ENCODE measurements at regions not wholly inside any gene's neighbourhood (a gene's known extent, or its start where the extent isn't known, plus 50 kb on each side); places are given as distances from the start of the nearest gene placed in this dataset.

- Histone ChIP-seq H3K9me2 (ENCODE audit: insufficient read depth) (no peaks in the 10 kb centered on the region), H3K36me3 (ENCODE audit: low read depth) (no peaks in the 10 kb centered on the region), H3F3A (ENCODE audit: insufficient read depth) (no peaks in the 10 kb centered on the region), H3K9me3 (ENCODE audit: low read depth) (no peaks in the 10 kb centered on the region), H4K20me1 (ENCODE audit: insufficient read depth) (no peaks in the 10 kb centered on the region), H3K9ac (no peak overlapping the region), H3K27ac (no peak overlapping the region), H3K79me2 (ENCODE audit: insufficient read depth) (no peaks in the 10 kb centered on the region), H3K4me1 (ENCODE audit: insufficient read depth) (peaks cover 24% of the 10 kb centered on the region), H3K4me2 (ENCODE audit: unreplicated experiment) (no peak overlapping the region), H3K27me3 (replicated peaks; ENCODE audit: insufficient read depth) (no peaks in the 10 kb centered on the region), H2AFZ (peak overlapping the region; percentile 24), H3K4me3 (no peak overlapping the region)
- peak; percentile 66 for DNase-seq
- in situ Hi-C loops (cut with MboI), result no loop called here
- WGBS, 2 experiments (ENCODE audit: low coverage in 1 of 2, low lambda C conversion rate in 2 of 2, missing lambda C conversion rate in 2 of 2), result 29 to 32% methylated on average over 20 of the region's 20 CpGs
- TF ChIP-seq EZH2phosphoT487 (IDR thresholded peaks at IDR 0.05; ENCODE audit: insufficient read depth, low read depth) (no peak), EZH2 (IDR thresholded peaks at IDR 0.05; ENCODE audit: insufficient read depth, poor library complexity, severe bottlenecking) (no peak)
Observed at GRCh38 chr9:87259543-87260518, 237.8 kb upstream of the DAPK1 start.

GRCh38 chr9:87263291-87263690, 234.4 kb upstream of the DAPK1 start:
- Histone ChIP-seq H3K9me3 (ENCODE audit: low read depth) (no peaks in the 10 kb centered on the region), H3F3A (ENCODE audit: insufficient read depth) (peaks cover 18% of the 10 kb centered on the region; the same call in 1 of the 2 replicates), H3K4me2 (ENCODE audit: unreplicated experiment) (no peak overlapping the region), H3K4me1 (ENCODE audit: insufficient read depth) (peaks cover 27% of the 10 kb centered on the region), H3K9me2 (ENCODE audit: insufficient read depth) (no peaks in the 10 kb centered on the region), H3K79me2 (ENCODE audit: insufficient read depth) (no peaks in the 10 kb centered on the region), H3K27me3 (replicated peaks; ENCODE audit: insufficient read depth) (no peaks in the 10 kb centered on the region), H3K9ac (no peak overlapping the region), H2AFZ (no peak overlapping the region), H4K20me1 (ENCODE audit: insufficient read depth) (no peaks in the 10 kb centered on the region), H3K27ac (no peak overlapping the region), H3K36me3 (ENCODE audit: low read depth) (no peaks in the 10 kb centered on the region), H3K4me3 (no peak overlapping the region)
- DNase-seq, result no peak
- 86 to 90% methylated on average over 9 of the region's 9 CpGs for WGBS, 2 experiments (ENCODE audit: low coverage in 1 of 2, low lambda C conversion rate in 2 of 2, missing lambda C conversion rate in 2 of 2)
- in situ Hi-C loops (cut with MboI), result no loop called here
- no peak for TF ChIP-seq EZH2 (IDR thresholded peaks at IDR 0.05; ENCODE audit: insufficient read depth, poor library complexity, severe bottlenecking)
- TF ChIP-seq EZH2phosphoT487 (IDR thresholded peaks at IDR 0.05; ENCODE audit: insufficient read depth, low read depth), result no peak

- H3K4me1 ChIP-seq (ENCODE audit: insufficient read depth), result peaks cover 41% of the 10 kb centered on the region
- H4K20me1 ChIP-seq (ENCODE audit: insufficient read depth), result no peaks in the 10 kb centered on the region
- TF ChIP-seq EZH2phosphoT487 (IDR thresholded peaks at IDR 0.05; ENCODE audit: insufficient read depth, low read depth) (no peak), EZH2 (IDR thresholded peaks at IDR 0.05; ENCODE audit: insufficient read depth, poor library complexity, severe bottlenecking) (no peak)
- no peaks in the 10 kb centered on the region for H3K27me3 ChIP-seq (replicated peaks; ENCODE audit: insufficient read depth)
- H3K4me3 ChIP-seq, result no peak overlapping the region
- in situ Hi-C loops (cut with MboI), result no loop called here
- H3K79me2 ChIP-seq (ENCODE audit: insufficient read depth), result no peaks in the 10 kb centered on the region
- 97 to 100% methylated on average over 1 of the region's 1 CpG for WGBS, 2 experiments (ENCODE audit: low coverage in 1 of 2, low lambda C conversion rate in 2 of 2, missing lambda C conversion rate in 2 of 2)
- H3K36me3 ChIP-seq (ENCODE audit: low read depth), result no peaks in the 10 kb centered on the region
- H3K4me2 ChIP-seq (ENCODE audit: unreplicated experiment), result peak overlapping the region; percentile 41
- peak overlapping the region; percentile 82 for H3K27ac ChIP-seq
- H3K9me2 ChIP-seq (ENCODE audit: insufficient read depth), result no peaks in the 10 kb centered on the region
- H2AFZ ChIP-seq, result peak overlapping the region; percentile 69
- DNase-seq, result no peak
- peak overlapping the region; percentile 53; the same call in 1 of the 2 replicates for H3K9ac ChIP-seq
- no peaks in the 10 kb centered on the region for H3K9me3 ChIP-seq (ENCODE audit: low read depth)
- peaks cover 42% of the 10 kb centered on the region for H3F3A ChIP-seq (ENCODE audit: insufficient read depth)
Observed at GRCh38 chr9:87266697-87267096, 231.0 kb upstream of the DAPK1 start.

- Histone ChIP-seq H3K79me2 (ENCODE audit: insufficient read depth) (no peaks in the 10 kb centered on the region), H3K4me3 (no peak overlapping the region), H3K27me3 (replicated peaks; ENCODE audit: insufficient read depth) (no peaks in the 10 kb centered on the region), H3K4me1 (ENCODE audit: insufficient read depth) (peaks cover 49% of the 10 kb centered on the region), H2AFZ (peak overlapping the region; percentile 69), H3K9ac (peak overlapping the region; percentile 53), H3K36me3 (ENCODE audit: low read depth) (no peaks in the 10 kb centered on the region), H3F3A (ENCODE audit: insufficient read depth) (peaks cover 46% of the 10 kb centered on the region), H3K9me2 (ENCODE audit: insufficient read depth) (no peaks in the 10 kb centered on the region), H3K27ac (peak overlapping the region; percentile 82), H4K20me1 (ENCODE audit: insufficient read depth) (no peaks in the 10 kb centered on the region), H3K9me3 (ENCODE audit: low read depth) (no peaks in the 10 kb centered on the region), H3K4me2 (ENCODE audit: unreplicated experiment) (peak overlapping the region; percentile 41)
- peak; percentile 91 for DNase-seq
- WGBS, 2 experiments (ENCODE audit: low coverage in 1 of 2, low lambda C conversion rate in 2 of 2, missing lambda C conversion rate in 2 of 2), result 6% methylated on average over 15 of the region's 15 CpGs
- TF ChIP-seq EZH2 (IDR thresholded peaks at IDR 0.05; ENCODE audit: insufficient read depth, poor library complexity, severe bottlenecking), result no peak
- no peak for TF ChIP-seq EZH2phosphoT487 (IDR thresholded peaks at IDR 0.05; ENCODE audit: insufficient read depth, low read depth)
- in situ Hi-C loops (cut with MboI), result no loop called here
Observed at GRCh38 chr9:87267251-87268070, 230.2 kb upstream of the DAPK1 start.
